ENCODE measurements at regions not wholly inside any gene's neighbourhood (a gene's known extent, or its start where the extent isn't known, plus 50 kb on each side); places are given as distances from the start of the nearest gene placed in this dataset.

- Histone ChIP-seq H3K36me3 (no peaks in the 10 kb centered on the region), H3K4me1 (no peaks in the 10 kb centered on the region), H3K27ac (no peak overlapping the region), H3K9me3 (peaks cover 0 to 7% of the 10 kb centered on the region in 2 donors), H3K4me3 (no peak overlapping the region), H3K27me3 (no peaks in the 10 kb centered on the region)
- TF ChIP-seq POLR2A (IDR thresholded peaks at IDR 0.05) (no peak), POLR2AphosphoS5 (IDR thresholded peaks at IDR 0.05) (no peak)
- TF ChIP-seq, protein P1, sequence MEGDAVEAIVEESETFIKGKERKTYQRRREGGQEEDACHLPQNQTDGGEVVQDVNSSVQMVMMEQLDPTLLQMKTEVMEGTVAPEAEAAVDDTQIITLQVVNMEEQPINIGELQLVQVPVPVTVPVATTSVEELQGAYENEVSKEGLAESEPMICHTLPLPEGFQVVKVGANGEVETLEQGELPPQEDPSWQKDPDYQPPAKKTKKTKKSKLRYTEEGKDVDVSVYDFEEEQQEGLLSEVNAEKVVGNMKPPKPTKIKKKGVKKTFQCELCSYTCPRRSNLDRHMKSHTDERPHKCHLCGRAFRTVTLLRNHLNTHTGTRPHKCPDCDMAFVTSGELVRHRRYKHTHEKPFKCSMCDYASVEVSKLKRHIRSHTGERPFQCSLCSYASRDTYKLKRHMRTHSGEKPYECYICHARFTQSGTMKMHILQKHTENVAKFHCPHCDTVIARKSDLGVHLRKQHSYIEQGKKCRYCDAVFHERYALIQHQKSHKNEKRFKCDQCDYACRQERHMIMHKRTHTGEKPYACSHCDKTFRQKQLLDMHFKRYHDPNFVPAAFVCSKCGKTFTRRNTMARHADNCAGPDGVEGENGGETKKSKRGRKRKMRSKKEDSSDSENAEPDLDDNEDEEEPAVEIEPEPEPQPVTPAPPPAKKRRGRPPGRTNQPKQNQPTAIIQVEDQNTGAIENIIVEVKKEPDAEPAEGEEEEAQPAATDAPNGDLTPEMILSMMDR (IDR thresholded peaks at IDR 0.05): no peak
- DNase-seq (ENCODE audit: low spot score in 2 of 2): no peak
- intact Hi-C loops (cut with DNase I; ENCODE audit: low total_unique reads): no loop called here
These were observed 261.4 kb upstream of the NRIP1 start for GRCh38 chr21:15326032-15326867.

DNA sequence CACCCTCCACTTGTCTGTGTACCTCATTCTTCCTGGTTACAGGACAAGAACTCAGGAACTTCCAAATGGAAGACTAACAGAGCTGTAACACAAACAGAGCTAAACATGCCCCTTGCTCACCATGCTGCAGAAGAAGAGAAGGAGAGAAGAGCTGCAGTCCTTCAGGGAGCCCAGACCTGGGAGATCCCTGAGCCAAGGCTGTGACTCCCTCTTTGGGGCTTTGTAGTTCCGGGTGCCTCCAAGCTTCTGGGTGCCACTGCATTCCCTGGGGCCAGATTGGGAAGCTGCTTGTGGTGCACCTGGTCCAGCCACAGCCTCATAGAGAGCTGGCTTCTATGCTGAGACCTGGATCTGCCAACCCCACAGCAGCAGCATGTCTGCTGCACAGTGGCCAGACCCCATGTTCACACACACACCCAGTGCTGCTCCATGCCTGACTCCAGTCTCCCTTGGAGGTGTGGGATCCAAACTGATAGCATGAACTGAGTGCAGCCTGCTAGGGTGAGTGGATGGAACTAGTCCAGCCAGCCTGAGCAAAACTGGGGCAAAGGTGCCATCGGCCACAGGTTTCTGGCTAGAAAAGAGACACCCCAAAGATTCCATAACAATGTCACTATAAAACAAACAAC, 263.0 kb upstream of the NRIP1 start:
- Histone ChIP-seq H3K36me3 (no peaks in the 10 kb centered on the region), H3K27ac (no peak overlapping the region), H3K9me3 (peaks cover 0 to 7% of the 10 kb centered on the region in 2 donors), H3K27me3 (no peaks in the 10 kb centered on the region), H3K4me3 (no peak overlapping the region), H3K4me1 (no peaks in the 10 kb centered on the region)
- no peak for DNase-seq (ENCODE audit: low spot score in 2 of 2)
- intact Hi-C loops (cut with DNase I; ENCODE audit: low total_unique reads): no loop called here
- TF ChIP-seq, protein P1 (IDR thresholded peaks at IDR 0.05): no peak
- TF ChIP-seq POLR2A (IDR thresholded peaks at IDR 0.05): no peak
- no peak for TF ChIP-seq POLR2AphosphoS5 (IDR thresholded peaks at IDR 0.05)

GRCh38 chr21:15329191-15329590, 264.4 kb upstream of the NRIP1 start:
- intact Hi-C loops (cut with DNase I; ENCODE audit: low total_unique reads): no loop called here
- Histone ChIP-seq H3K4me1 (no peaks in the 10 kb centered on the region), H3K4me3 (no peak overlapping the region), H3K9me3 (peaks cover 0 to 7% of the 10 kb centered on the region in 2 donors), H3K27ac (no peak overlapping the region), H3K27me3 (no peaks in the 10 kb centered on the region), H3K36me3 (no peaks in the 10 kb centered on the region)
- TF ChIP-seq POLR2A (IDR thresholded peaks at IDR 0.05) (no peak), POLR2AphosphoS5 (IDR thresholded peaks at IDR 0.05) (no peak)
- TF ChIP-seq, protein P1 (IDR thresholded peaks at IDR 0.05): no peak
- DNase-seq (ENCODE audit: low spot score in 2 of 2): no peak

DNA sequence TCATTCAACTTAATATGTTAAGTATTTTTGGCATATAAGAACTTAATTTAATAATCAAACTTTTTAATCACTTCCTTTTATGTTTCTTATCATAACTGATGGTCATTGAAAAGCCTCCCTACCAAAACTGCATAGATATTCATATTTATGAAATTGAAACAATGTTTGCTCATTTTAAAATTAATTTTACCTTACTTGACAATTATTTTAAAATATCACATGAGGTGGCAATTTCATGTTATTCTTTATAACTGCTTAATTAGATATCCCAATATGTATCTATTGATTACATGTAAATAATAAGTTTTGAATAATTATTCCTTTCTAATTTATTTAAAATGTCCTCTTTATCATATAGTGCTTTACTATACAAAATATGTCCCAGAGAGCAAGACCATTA, 266.1 kb upstream of the NRIP1 start:
- no peaks in the 10 kb centered on the region for H3K36me3 ChIP-seq
- DNase-seq (ENCODE audit: low spot score in 2 of 2): no peak
- H3K4me1 ChIP-seq: no peaks in the 10 kb centered on the region
- peaks cover 0 to 7% of the 10 kb centered on the region in 2 donors for H3K9me3 ChIP-seq
- no peak overlapping the region for H3K27ac ChIP-seq
- no peaks in the 10 kb centered on the region for H3K27me3 ChIP-seq
- H3K4me3 ChIP-seq: no peak overlapping the region
- TF ChIP-seq, protein P1 (IDR thresholded peaks at IDR 0.05): no peak
- TF ChIP-seq POLR2AphosphoS5 (IDR thresholded peaks at IDR 0.05) (no peak), POLR2A (IDR thresholded peaks at IDR 0.05) (no peak)
- intact Hi-C loops (cut with DNase I; ENCODE audit: low total_unique reads): no loop called here

DNA sequence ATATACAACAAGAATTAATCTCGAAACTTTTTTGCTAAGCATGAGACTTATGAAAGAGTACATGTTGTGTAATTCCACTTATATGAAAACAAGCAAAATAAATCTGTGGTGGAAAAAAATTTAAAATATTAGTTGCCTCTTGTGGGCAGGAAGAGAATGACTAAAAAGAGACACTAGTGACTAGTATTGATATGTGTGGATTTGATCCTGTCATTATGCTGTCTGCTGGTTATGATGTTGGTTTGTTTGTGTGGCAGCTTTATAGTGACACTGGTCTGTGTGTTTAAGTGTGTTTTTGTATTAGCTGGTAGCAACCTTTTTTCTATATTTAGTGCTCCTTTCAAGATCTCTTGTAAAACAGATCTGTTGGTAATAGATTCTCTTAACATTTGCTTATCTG, 267.8 kb upstream of the NRIP1 start:
- H3K4me3 ChIP-seq: no peak overlapping the region
- no peaks in the 10 kb centered on the region for H3K27me3 ChIP-seq
- H3K4me1 ChIP-seq: no peaks in the 10 kb centered on the region

More for the DNA sequence above, 267.8 kb upstream of the NRIP1 start:
- peaks cover 0 to under 1% of the 10 kb centered on the region in 2 donors for H3K9me3 ChIP-seq
- TF ChIP-seq POLR2A (IDR thresholded peaks at IDR 0.05) (no peak), POLR2AphosphoS5 (IDR thresholded peaks at IDR 0.05) (no peak)
- TF ChIP-seq, protein P1 (IDR thresholded peaks at IDR 0.05): no peak
- no peaks in the 10 kb centered on the region for H3K36me3 ChIP-seq
- intact Hi-C loops (cut with DNase I; ENCODE audit: low total_unique reads): no loop called here
- no peak overlapping the region for H3K27ac ChIP-seq
- DNase-seq (ENCODE audit: low spot score in 2 of 2): no peak

All from breast epithelium (tissue), 4 donors.